PFSK-1 (cell line): ENCODE measurements at regions not wholly inside any gene's neighbourhood (a gene's known extent, or its start where the extent isn't known, plus 50 kb on each side); places are given as distances from the start of the nearest gene placed in this dataset.

Source experiments
- FOXP2 ChIP-seq: optimal IDR thresholded peaks from 2 replicates; pipeline ENCODE3; 2011; ENCODE audit warnings: borderline replicate concordance, control low read depth, inconsistent platforms; ENCODE audit not compliant: insufficient read depth; ENCODE audit errors: extremely low read length, extremely low read depth
- POLR2AphosphoS5 ChIP-seq: IDR thresholded peaks from 2 replicates; pipeline ENCODE4 v1.6.1; 2012; ENCODE audit warnings: low read depth, mild to moderate bottlenecking, control low read depth, low read length, moderate library complexity
- SIN3A ChIP-seq: IDR thresholded peaks from 2 replicates; pipeline ENCODE4 v1.6.1; 2012; ENCODE audit warnings: mild to moderate bottlenecking, low read length, moderate library complexity, borderline replicate concordance; ENCODE audit not compliant: insufficient read depth
- TAF1 ChIP-seq: IDR thresholded peaks from 2 replicates; pipeline ENCODE4 v1.6.1; 2012; ENCODE audit warnings: low read length, control low read depth, borderline replicate concordance; ENCODE audit not compliant: insufficient read depth
- TF ChIP-seq, protein P1 (sequence below), 2 experiments: IDR thresholded peaks; 2 replicates each; pipeline versions ENCODE4 v1.6.1 to v1.8.0; 2011 to 2012; ENCODE audit warnings: low read depth in 2 of 2, low read length in 2 of 2, control low read depth in 1 of 2, inconsistent platforms in 1 of 2, mild to moderate bottlenecking in 1 of 2, moderate library complexity in 1 of 2; ENCODE audit not compliant: insufficient read depth in 1 of 2

GRCh38 chr14:98412431-98412830 is 859.6 kb downstream of the BCL11B start:
- TF ChIP-seq, protein P1, sequence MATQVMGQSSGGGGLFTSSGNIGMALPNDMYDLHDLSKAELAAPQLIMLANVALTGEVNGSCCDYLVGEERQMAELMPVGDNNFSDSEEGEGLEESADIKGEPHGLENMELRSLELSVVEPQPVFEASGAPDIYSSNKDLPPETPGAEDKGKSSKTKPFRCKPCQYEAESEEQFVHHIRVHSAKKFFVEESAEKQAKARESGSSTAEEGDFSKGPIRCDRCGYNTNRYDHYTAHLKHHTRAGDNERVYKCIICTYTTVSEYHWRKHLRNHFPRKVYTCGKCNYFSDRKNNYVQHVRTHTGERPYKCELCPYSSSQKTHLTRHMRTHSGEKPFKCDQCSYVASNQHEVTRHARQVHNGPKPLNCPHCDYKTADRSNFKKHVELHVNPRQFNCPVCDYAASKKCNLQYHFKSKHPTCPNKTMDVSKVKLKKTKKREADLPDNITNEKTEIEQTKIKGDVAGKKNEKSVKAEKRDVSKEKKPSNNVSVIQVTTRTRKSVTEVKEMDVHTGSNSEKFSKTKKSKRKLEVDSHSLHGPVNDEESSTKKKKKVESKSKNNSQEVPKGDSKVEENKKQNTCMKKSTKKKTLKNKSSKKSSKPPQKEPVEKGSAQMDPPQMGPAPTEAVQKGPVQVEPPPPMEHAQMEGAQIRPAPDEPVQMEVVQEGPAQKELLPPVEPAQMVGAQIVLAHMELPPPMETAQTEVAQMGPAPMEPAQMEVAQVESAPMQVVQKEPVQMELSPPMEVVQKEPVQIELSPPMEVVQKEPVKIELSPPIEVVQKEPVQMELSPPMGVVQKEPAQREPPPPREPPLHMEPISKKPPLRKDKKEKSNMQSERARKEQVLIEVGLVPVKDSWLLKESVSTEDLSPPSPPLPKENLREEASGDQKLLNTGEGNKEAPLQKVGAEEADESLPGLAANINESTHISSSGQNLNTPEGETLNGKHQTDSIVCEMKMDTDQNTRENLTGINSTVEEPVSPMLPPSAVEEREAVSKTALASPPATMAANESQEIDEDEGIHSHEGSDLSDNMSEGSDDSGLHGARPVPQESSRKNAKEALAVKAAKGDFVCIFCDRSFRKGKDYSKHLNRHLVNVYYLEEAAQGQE (IDR thresholded peaks at IDR 0.05; ENCODE audit: insufficient read depth in 1 of 2, low read depth in 2 of 2, low read length in 2 of 2) = no peak
- no peak for TF ChIP-seq POLR2AphosphoS5
- no peak for TF ChIP-seq TAF1
- no peak for TF ChIP-seq FOXP2
- TF ChIP-seq SIN3A = no peak
